Heart right ventricle (tissue), 16 donors: ENCODE measurements at regions not wholly inside any gene's neighbourhood (a gene's known extent, or its start where the extent isn't known, plus 50 kb on each side); places are given as distances from the start of the nearest gene placed in this dataset.
A peak's percentile ranks its signal among the peaks of the same experiment; 100 is the strongest.

Source experiments
- ATAC-seq, 8 donors: fragments of 200-7000 bp; cut with Tn5 transposase; one replicate each; pipeline ENCODE4 v1.9.1; 2020; ENCODE audit warnings: mild to moderate bottlenecking in 8 of 8, moderate library complexity in 8 of 8, moderate number of reproducible peaks in 1 of 8
- DNase-seq, 2 donors: peaks; one replicate each; pipeline ENCODE4 v3.0.0-alpha.2; 2020
- H3K27ac ChIP-seq, 10 donors: fragments of 200-600 bp; sonication (generic) in 2 of 10; one replicate each; pipeline versions ENCODE4 v1.5.0 to v1.8.0; 2020 to 2022; ENCODE audit warnings: mild to moderate bottlenecking in 3 of 10
- H3K27me3 ChIP-seq, 7 donors: fragments of 200-600 bp; one replicate each; pipeline ENCODE4 v1.8.0; 2021 to 2022; ENCODE audit warnings: mild to moderate bottlenecking in 2 of 7
- H3K36me3 ChIP-seq, 9 donors: fragments of 200-600 bp; sonication (generic) in 1 of 9; one replicate each; pipeline versions ENCODE4 v1.5.0 to v1.8.0; 2020 to 2022; ENCODE audit warnings: mild to moderate bottlenecking in 2 of 9
- H3K4me1 ChIP-seq, 9 donors: fragments of 200-600 bp; sonication (generic) in 1 of 9; one replicate each; pipeline versions ENCODE4 v1.5.0 to v1.8.0; 2020 to 2022; ENCODE audit warnings: mild to moderate bottlenecking in 4 of 9
- H3K4me3 ChIP-seq, 10 donors: fragments of 200-600 bp; sonication (generic) in 2 of 10; one replicate each; pipeline versions ENCODE4 v1.5.0 to v1.8.0; 2020 to 2022; ENCODE audit warnings: mild to moderate bottlenecking in 7 of 10, moderate library complexity in 2 of 10
- H3K9me3 ChIP-seq, 11 donors: fragments of 200-600 bp in 10 of 11; sonication (generic) in 2 of 11; one replicate each; pipeline versions ENCODE4 v1.5.0 to v1.8.0; 2013 to 2022; ENCODE audit warnings: mild to moderate bottlenecking in 2 of 11, control low read depth in 1 of 11, moderate library complexity in 1 of 11
- CTCF ChIP-seq, 9 donors: fragments of 200-600 bp; sonication (generic) in 2 of 9; IDR thresholded peaks; one replicate each; pipeline versions ENCODE4 v1.5.0 to v1.8.0; 2021 to 2022; ENCODE audit warnings: antibody characterized with exemption in 9 of 9, mild to moderate bottlenecking in 5 of 9, moderate library complexity in 1 of 9
- WGBS, 2 donors: extraction: QIAGEN DNeasy Blood & Tissue Kit; methylation state at CpG; one replicate each; pipeline ENCODE4 v1.1.7; 2013; ENCODE audit warnings: inconsistent platforms in 1 of 2; 5-methylcytosine and 5-hydroxymethylcytosine counted together
- intact Hi-C, 10 donors: fragments of 100-400 bp; cut with DNase I; formaldehyde crosslinking; loops; one replicate each; pipeline versions ENCODE4 v1.11.1 to v1.14.2; 2022
- donor health status: Arrhythmogenic right ventricular cardiomyopathy.
- donor health status: ischemic (EF 13 %, LVEDD 7.1; RV severe dilation, severe dysfunction).
- donor health status: healthy with polysubstance abuse.
- donor health status: DM: no; HTN: yes; CAD: no.
- donor health status: DM: no; HTN: no; CAD: no.
- donor health status: ischemic (EF 25% LVEDD 6.9; RV normal size, moderate dysfunction).
- donor health status: ischemic (EF 25% LVEDD 5.7; RV mildly dilated, moderate dysfunction).
- donor health status: healthy.
- donor health status: DM: yes; HTN: yes; CAD: no.
- donor health status: Ischemic cardiomyopathy.
- donor health status: ischemic (EF 35%, LVEDD 5.7; RV mildly dilated, moderate dysfunction).
- donor health status: nonischemic (EF 11% LVEDD 7.7; RV severe dilation, severe dysfunction).
- donor health status: DM: yes; HTN: yes; CAD: no.
- donor health status: PGD.
- donor health status: ischemic (EF 29% LVEDD 5.4; RV normal size, mild dysfunction).
- donor health status: nonischemic (EF 23%, LVEDD 6.1; RV moderate dilation, normal function).

DNA sequence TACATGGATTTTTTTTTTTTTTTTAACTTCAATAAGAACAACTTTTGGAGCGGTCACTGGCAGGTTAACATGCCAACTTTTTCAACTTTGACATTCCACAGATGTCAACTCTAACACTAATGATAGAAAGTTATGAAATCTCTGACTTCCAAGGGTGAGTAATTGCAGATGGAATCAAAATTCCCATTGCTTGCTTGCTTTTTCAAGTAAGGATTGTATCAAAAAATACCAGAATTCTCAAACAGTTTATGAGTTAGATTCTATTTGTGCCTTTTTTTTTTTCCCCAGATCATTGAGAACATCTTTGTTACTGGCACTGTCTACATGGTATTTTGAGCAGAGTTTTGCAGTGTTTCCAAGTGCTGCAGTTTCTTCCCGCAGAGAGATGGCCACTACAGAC lies 50.3 kb upstream of the OTUD4 start:
- no peaks in the 10 kb centered on the region for H3K27me3 ChIP-seq
- intact Hi-C loops = loop anchor here in 8 of 10 donors (5.0 to 10.0 kb wide), 8 partner anchors 252 to 387 kb away; partner anchors contain the start of genes SMAD1 (in 2 of the 8) and MMAA (in 1 of the 8)
- TF ChIP-seq CTCF (IDR thresholded peaks at IDR 0.05) = no peak
- H3K4me1 ChIP-seq = no peaks in the 10 kb centered on the region
- H3K4me3 ChIP-seq = no peak overlapping the region
- H3K36me3 ChIP-seq = no peaks in the 10 kb centered on the region
- peak in 4 of 8 donors; percentile 53 to 69 (median 58) for ATAC-seq
- no peak overlapping the region for H3K27ac ChIP-seq
- 64 to 69% methylated on average over 2 of the region's 2 CpGs for WGBS, 2 donors
- H3K9me3 ChIP-seq = peaks cover 0 to 8% (median 0%) of the 10 kb centered on the region in 11 donors
- DNase-seq = no peak
